ENCODE measurements at regions not wholly inside any gene's neighbourhood (a gene's known extent, or its start where the extent isn't known, plus 50 kb on each side); places are given as distances from the start of the nearest gene placed in this dataset.

GRCh38 chr16:54712866-54713265, 217.8 kb upstream of the IRX5 start:
- TF ChIP-seq CTCF (IDR thresholded peaks at IDR 0.05; ENCODE audit: unreplicated experiment in 3 of 3): no peak
- no peak overlapping the region for H3K27ac Mint-ChIP-seq
- no peak overlapping the region for H3K4me3 Mint-ChIP-seq
- H3K4me1 Mint-ChIP-seq: peaks cover 1% of the 10 kb centered on the region
- H3K27me3 Mint-ChIP-seq (ENCODE audit: low read depth): peaks cover 7% of the 10 kb centered on the region
- no peaks in the 10 kb centered on the region for H3K9me3 Mint-ChIP-seq
- no peaks in the 10 kb centered on the region for H3K36me3 Mint-ChIP-seq (ENCODE audit: low read depth)

GRCh38 chr16:54707813-54708212, 222.9 kb upstream of the IRX5 start:
- TF ChIP-seq CTCF (IDR thresholded peaks at IDR 0.05; ENCODE audit: unreplicated experiment in 3 of 3): no peak
- no peaks in the 10 kb centered on the region for H3K4me1 Mint-ChIP-seq
- H3K36me3 Mint-ChIP-seq (ENCODE audit: low read depth): no peaks in the 10 kb centered on the region
- H3K27me3 Mint-ChIP-seq (ENCODE audit: low read depth): peaks cover 3% of the 10 kb centered on the region
- no peak overlapping the region for H3K27ac Mint-ChIP-seq
- H3K9me3 Mint-ChIP-seq: no peaks in the 10 kb centered on the region
- no peak overlapping the region for H3K4me3 Mint-ChIP-seq

GRCh38 chr16:54706406-54706805, 224.3 kb upstream of the IRX5 start:
- Mint-ChIP-seq H3K9me3 (no peaks in the 10 kb centered on the region), H3K4me3 (no peak overlapping the region), H3K36me3 (ENCODE audit: low read depth) (no peaks in the 10 kb centered on the region), H3K4me1 (no peaks in the 10 kb centered on the region), H3K27ac (no peak overlapping the region), H3K27me3 (ENCODE audit: low read depth) (peaks cover 3% of the 10 kb centered on the region)
- no peak for TF ChIP-seq CTCF (IDR thresholded peaks at IDR 0.05; ENCODE audit: unreplicated experiment in 3 of 3)

- TF ChIP-seq CTCF (IDR thresholded peaks at IDR 0.05; ENCODE audit: unreplicated experiment in 3 of 3): no peak
- peaks cover 5% of the 10 kb centered on the region for H3K27me3 Mint-ChIP-seq (ENCODE audit: low read depth)
- no peaks in the 10 kb centered on the region for H3K4me1 Mint-ChIP-seq
- no peaks in the 10 kb centered on the region for H3K36me3 Mint-ChIP-seq (ENCODE audit: low read depth)
- peaks cover 3% of the 10 kb centered on the region for H3K9me3 Mint-ChIP-seq
- H3K4me3 Mint-ChIP-seq: no peak overlapping the region
- H3K27ac Mint-ChIP-seq: no peak overlapping the region
Observed at GRCh38 chr16:54703339-54703738, 227.3 kb upstream of the IRX5 start.

GRCh38 chr16:54699656-54700055, 231.0 kb upstream of the IRX5 start:
- TF ChIP-seq CTCF (IDR thresholded peaks at IDR 0.05; ENCODE audit: unreplicated experiment in 3 of 3): no peak
- Mint-ChIP-seq H3K27ac (no peak overlapping the region), H3K27me3 (ENCODE audit: low read depth) (peaks cover 10% of the 10 kb centered on the region), H3K4me1 (no peaks in the 10 kb centered on the region), H3K9me3 (peaks cover 3% of the 10 kb centered on the region), H3K36me3 (ENCODE audit: low read depth) (no peaks in the 10 kb centered on the region), H3K4me3 (no peak overlapping the region)

GRCh38 chr16:54697677-54698076, 233.0 kb upstream of the IRX5 start:
- H3K4me3 Mint-ChIP-seq: no peak overlapping the region
- TF ChIP-seq CTCF (IDR thresholded peaks at IDR 0.05; ENCODE audit: unreplicated experiment in 3 of 3): no peak

More at GRCh38 chr16:54697677-54698076, 233.0 kb upstream of the IRX5 start:
- H3K36me3 Mint-ChIP-seq (ENCODE audit: low read depth): no peaks in the 10 kb centered on the region
- no peak overlapping the region for H3K27ac Mint-ChIP-seq
- no peaks in the 10 kb centered on the region for H3K4me1 Mint-ChIP-seq
- H3K9me3 Mint-ChIP-seq: peaks cover 3% of the 10 kb centered on the region
- H3K27me3 Mint-ChIP-seq (ENCODE audit: low read depth): peaks cover 13% of the 10 kb centered on the region
